WTC11 (cell line): ENCODE measurements at regions not wholly inside any gene's neighbourhood (a gene's known extent, or its start where the extent isn't known, plus 50 kb on each side); places are given as distances from the start of the nearest gene placed in this dataset.

Experiments
- ATAC-seq: fragments of 200-7000 bp; cut with Tn5 transposase; 2 replicates; pipeline ENCODE4 v1.10.0; 2021; ENCODE audit warnings: mild to moderate bottlenecking, moderate library complexity
- CTCF ChIA-PET: fragments of 300-600 bp; sonication (Branson Sonifier 250); formaldehyde crosslinking; loops from one replicate; lab custom pipeline; 2021; ENCODE audit warnings: antibody characterized with exemption; lab: Charles Lee
- POLR2A ChIA-PET: fragments of 350-600 bp; sonication (Branson Sonifier 250); formaldehyde crosslinking; loops from one replicate; lab custom pipeline; 2021; ENCODE audit warnings: antibody characterized with exemption; lab: Charles Lee
- DNase-seq: peaks from one replicate; pipeline ENCODE4 v3.0.0; 2021; ENCODE audit warnings: low spot score
- H3K27ac Mint-ChIP-seq: 2 replicates; pipeline ENCODE4 v1.8.0; 2021; ENCODE audit warnings: mixed read lengths
- H3K27me3 Mint-ChIP-seq: 2 replicates; pipeline ENCODE4 v1.8.0; 2021; ENCODE audit warnings: low read depth, mild to moderate bottlenecking, moderate library complexity, mixed read lengths
- H3K36me3 Mint-ChIP-seq: 2 replicates; pipeline ENCODE4 v1.8.0; 2021; ENCODE audit warnings: mixed read lengths
- H3K4me1 Mint-ChIP-seq: 2 replicates; pipeline ENCODE4 v1.8.0; 2022; ENCODE audit warnings: mixed read lengths
- H3K4me3 Mint-ChIP-seq: 2 replicates; pipeline ENCODE4 v1.8.0; 2021; ENCODE audit warnings: mild to moderate bottlenecking, moderate library complexity, mixed read lengths
- H3K9me3 Mint-ChIP-seq: 2 replicates; pipeline ENCODE4 v1.8.0; 2021; ENCODE audit warnings: mixed read lengths
- EMX1 ChIP-seq: fragments of 250-450 bp; sonication (Bioruptor Pico); IDR thresholded peaks from 2 replicates; pipeline ENCODE4 v1.8.0; 2021; ENCODE audit warnings: mild to moderate bottlenecking
- ESRRA ChIP-seq: sonication (generic); formaldehyde crosslinking; IDR thresholded peaks from 2 replicates; pipeline ENCODE4 v1.8.1; 2022; ENCODE audit warnings: mild to moderate bottlenecking, missing genetic modification reagents, borderline replicate concordance
- ETV6 ChIP-seq: sonication (generic); formaldehyde crosslinking; IDR thresholded peaks from 2 replicates; pipeline ENCODE4 v1.8.1; 2022; ENCODE audit warnings: mild to moderate bottlenecking, missing genetic modification reagents
- FOXP1 ChIP-seq: sonication (generic); formaldehyde crosslinking; IDR thresholded peaks from 2 replicates; pipeline ENCODE4 v1.8.0; 2022; ENCODE audit warnings: missing genetic modification reagents, mild to moderate bottlenecking, moderate library complexity, borderline replicate concordance
- HMGA2 ChIP-seq: fragments of 250-450 bp; sonication (Bioruptor Pico); IDR thresholded peaks from 2 replicates; pipeline ENCODE4 v1.4.0; 2021; ENCODE audit warnings: mild to moderate bottlenecking, moderate library complexity
- MLX ChIP-seq: sonication (generic); formaldehyde crosslinking; IDR thresholded peaks from 2 replicates; pipeline ENCODE4 v1.8.1; 2023; ENCODE audit warnings: mild to moderate bottlenecking, missing genetic modification reagents, moderate library complexity
- NFE2L1 ChIP-seq: sonication (generic); formaldehyde crosslinking; IDR thresholded peaks from 2 replicates; pipeline ENCODE4 v1.8.1; 2023; ENCODE audit warnings: missing genetic modification reagents
- NFYB ChIP-seq: sonication (generic); formaldehyde crosslinking; conservative IDR thresholded peaks from 2 replicates; pipeline ENCODE4 v1.8.0; 2022; ENCODE audit warnings: low read depth, missing genetic modification reagents
- RELA ChIP-seq: sonication (generic); formaldehyde crosslinking; IDR thresholded peaks from 2 replicates; pipeline ENCODE4 v1.8.1; 2022; ENCODE audit warnings: missing genetic modification reagents, mild to moderate bottlenecking, borderline replicate concordance
- SMAD3 ChIP-seq: sonication (generic); formaldehyde crosslinking; IDR thresholded peaks from 2 replicates; pipeline ENCODE4 v1.8.0; 2022; ENCODE audit warnings: missing genetic modification reagents, mild to moderate bottlenecking, borderline replicate concordance
- TEAD1 ChIP-seq: sonication (generic); formaldehyde crosslinking; IDR thresholded peaks from 2 replicates; pipeline ENCODE4 v1.8.0; 2022; ENCODE audit warnings: mild to moderate bottlenecking, missing genetic modification reagents
- TEAD4 ChIP-seq: sonication (generic); formaldehyde crosslinking; IDR thresholded peaks from 2 replicates; pipeline ENCODE4 v1.8.0; 2022; ENCODE audit warnings: mild to moderate bottlenecking, missing genetic modification reagents
- ZNF138 ChIP-seq: sonication (generic); formaldehyde crosslinking; conservative IDR thresholded peaks from 2 replicates; pipeline ENCODE4 v1.8.1; 2022; ENCODE audit warnings: mild to moderate bottlenecking, moderate library complexity, missing genetic modification reagents
- ZNF232 ChIP-seq: sonication (generic); formaldehyde crosslinking; IDR thresholded peaks from 2 replicates; pipeline ENCODE4 v1.8.0; 2022; ENCODE audit warnings: mild to moderate bottlenecking, missing genetic modification reagents
- ZNF263 ChIP-seq: sonication (generic); formaldehyde crosslinking; IDR thresholded peaks from 2 replicates; pipeline ENCODE4 v1.8.1; 2022; ENCODE audit warnings: low read depth, mild to moderate bottlenecking, moderate library complexity, missing genetic modification reagents
- TF ChIP-seq, protein P1 (sequence below): sonication (generic); formaldehyde crosslinking; IDR thresholded peaks from 2 replicates; pipeline ENCODE4 v1.8.1; 2022; ENCODE audit warnings: low read depth, mild to moderate bottlenecking, moderate library complexity, missing genetic modification reagents, borderline replicate concordance
- TF ChIP-seq, protein P2 (sequence below): sonication (generic); formaldehyde crosslinking; IDR thresholded peaks from 2 replicates; pipeline ENCODE4 v1.8.0; 2022; ENCODE audit warnings: missing genetic modification reagents
- TF ChIP-seq, protein P3 (sequence below): sonication (generic); formaldehyde crosslinking; IDR thresholded peaks from 2 replicates; pipeline ENCODE4 v1.8.0; 2022; ENCODE audit warnings: mild to moderate bottlenecking, missing genetic modification reagents
- TF ChIP-seq, protein P4 (sequence below): sonication (generic); formaldehyde crosslinking; IDR thresholded peaks from 2 replicates; pipeline ENCODE4 v1.8.0; 2023; ENCODE audit warnings: mild to moderate bottlenecking, missing genetic modification reagents
- TF ChIP-seq, protein P5 (sequence below): sonication (generic); formaldehyde crosslinking; IDR thresholded peaks from 2 replicates; pipeline ENCODE4 v1.8.0; 2023; ENCODE audit warnings: missing genetic modification reagents
- TF ChIP-seq, protein P6 (sequence below): fragments of 250-450 bp; sonication (Bioruptor Pico); IDR thresholded peaks from 2 replicates; pipeline ENCODE4 v1.8.0; 2021; ENCODE audit warnings: mild to moderate bottlenecking

GRCh38 chr10:132131581-132132420 lies 54.9 kb upstream of the DPYSL4 start (continued):
- TF ChIP-seq, protein P1, sequence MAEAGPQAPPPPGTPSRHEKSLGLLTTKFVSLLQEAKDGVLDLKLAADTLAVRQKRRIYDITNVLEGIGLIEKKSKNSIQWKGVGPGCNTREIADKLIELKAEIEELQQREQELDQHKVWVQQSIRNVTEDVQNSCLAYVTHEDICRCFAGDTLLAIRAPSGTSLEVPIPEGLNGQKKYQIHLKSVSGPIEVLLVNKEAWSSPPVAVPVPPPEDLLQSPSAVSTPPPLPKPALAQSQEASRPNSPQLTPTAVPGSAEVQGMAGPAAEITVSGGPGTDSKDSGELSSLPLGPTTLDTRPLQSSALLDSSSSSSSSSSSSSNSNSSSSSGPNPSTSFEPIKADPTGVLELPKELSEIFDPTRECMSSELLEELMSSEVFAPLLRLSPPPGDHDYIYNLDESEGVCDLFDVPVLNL: no peak
- no peak for TF ChIP-seq TEAD1
- TF ChIP-seq, protein P2, sequence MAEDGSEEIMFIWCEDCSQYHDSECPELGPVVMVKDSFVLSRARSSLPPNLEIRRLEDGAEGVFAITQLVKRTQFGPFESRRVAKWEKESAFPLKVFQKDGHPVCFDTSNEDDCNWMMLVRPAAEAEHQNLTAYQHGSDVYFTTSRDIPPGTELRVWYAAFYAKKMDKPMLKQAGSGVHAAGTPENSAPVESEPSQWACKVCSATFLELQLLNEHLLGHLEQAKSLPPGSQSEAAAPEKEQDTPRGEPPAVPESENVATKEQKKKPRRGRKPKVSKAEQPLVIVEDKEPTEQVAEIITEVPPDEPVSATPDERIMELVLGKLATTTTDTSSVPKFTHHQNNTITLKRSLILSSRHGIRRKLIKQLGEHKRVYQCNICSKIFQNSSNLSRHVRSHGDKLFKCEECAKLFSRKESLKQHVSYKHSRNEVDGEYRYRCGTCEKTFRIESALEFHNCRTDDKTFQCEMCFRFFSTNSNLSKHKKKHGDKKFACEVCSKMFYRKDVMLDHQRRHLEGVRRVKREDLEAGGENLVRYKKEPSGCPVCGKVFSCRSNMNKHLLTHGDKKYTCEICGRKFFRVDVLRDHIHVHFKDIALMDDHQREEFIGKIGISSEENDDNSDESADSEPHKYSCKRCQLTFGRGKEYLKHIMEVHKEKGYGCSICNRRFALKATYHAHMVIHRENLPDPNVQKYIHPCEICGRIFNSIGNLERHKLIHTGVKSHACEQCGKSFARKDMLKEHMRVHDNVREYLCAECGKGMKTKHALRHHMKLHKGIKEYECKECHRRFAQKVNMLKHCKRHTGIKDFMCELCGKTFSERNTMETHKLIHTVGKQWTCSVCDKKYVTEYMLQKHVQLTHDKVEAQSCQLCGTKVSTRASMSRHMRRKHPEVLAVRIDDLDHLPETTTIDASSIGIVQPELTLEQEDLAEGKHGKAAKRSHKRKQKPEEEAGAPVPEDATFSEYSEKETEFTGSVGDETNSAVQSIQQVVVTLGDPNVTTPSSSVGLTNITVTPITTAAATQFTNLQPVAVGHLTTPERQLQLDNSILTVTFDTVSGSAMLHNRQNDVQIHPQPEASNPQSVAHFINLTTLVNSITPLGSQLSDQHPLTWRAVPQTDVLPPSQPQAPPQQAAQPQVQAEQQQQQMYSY (CRISPR knock-in tag): no peak
- TF ChIP-seq RELA (CRISPR knock-in tag): no peak
- no peak for TF ChIP-seq ZNF138 (CRISPR knock-in tag)
- TF ChIP-seq, protein P3, sequence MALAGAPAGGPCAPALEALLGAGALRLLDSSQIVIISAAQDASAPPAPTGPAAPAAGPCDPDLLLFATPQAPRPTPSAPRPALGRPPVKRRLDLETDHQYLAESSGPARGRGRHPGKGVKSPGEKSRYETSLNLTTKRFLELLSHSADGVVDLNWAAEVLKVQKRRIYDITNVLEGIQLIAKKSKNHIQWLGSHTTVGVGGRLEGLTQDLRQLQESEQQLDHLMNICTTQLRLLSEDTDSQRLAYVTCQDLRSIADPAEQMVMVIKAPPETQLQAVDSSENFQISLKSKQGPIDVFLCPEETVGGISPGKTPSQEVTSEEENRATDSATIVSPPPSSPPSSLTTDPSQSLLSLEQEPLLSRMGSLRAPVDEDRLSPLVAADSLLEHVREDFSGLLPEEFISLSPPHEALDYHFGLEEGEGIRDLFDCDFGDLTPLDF (CRISPR knock-in tag): no peak
- no peak for TF ChIP-seq NFYB (CRISPR knock-in tag)

- no peaks in the 10 kb centered on the region for H3K36me3 Mint-ChIP-seq
- no peaks in the 10 kb centered on the region for H3K9me3 Mint-ChIP-seq
- ATAC-seq (no peak), DNase-seq (no peak)
- ChIA-PET CTCF (no interaction called here), POLR2A (no interaction called here)
- no peak overlapping the region for H3K4me3 Mint-ChIP-seq
- no peak overlapping the region for H3K27ac Mint-ChIP-seq
- H3K27me3 Mint-ChIP-seq: no peaks in the 10 kb centered on the region
- H3K4me1 Mint-ChIP-seq: peaks cover 5% of the 10 kb centered on the region; the same call in 1 of the 2 replicates
- no peak for TF ChIP-seq EMX1 (CRISPR knock-in tag)
- TF ChIP-seq MLX (CRISPR knock-in tag): no peak
- TF ChIP-seq TEAD4 (CRISPR knock-in tag): no peak
- no peak for TF ChIP-seq ZNF232 (CRISPR knock-in tag)
- TF ChIP-seq, protein P4, sequence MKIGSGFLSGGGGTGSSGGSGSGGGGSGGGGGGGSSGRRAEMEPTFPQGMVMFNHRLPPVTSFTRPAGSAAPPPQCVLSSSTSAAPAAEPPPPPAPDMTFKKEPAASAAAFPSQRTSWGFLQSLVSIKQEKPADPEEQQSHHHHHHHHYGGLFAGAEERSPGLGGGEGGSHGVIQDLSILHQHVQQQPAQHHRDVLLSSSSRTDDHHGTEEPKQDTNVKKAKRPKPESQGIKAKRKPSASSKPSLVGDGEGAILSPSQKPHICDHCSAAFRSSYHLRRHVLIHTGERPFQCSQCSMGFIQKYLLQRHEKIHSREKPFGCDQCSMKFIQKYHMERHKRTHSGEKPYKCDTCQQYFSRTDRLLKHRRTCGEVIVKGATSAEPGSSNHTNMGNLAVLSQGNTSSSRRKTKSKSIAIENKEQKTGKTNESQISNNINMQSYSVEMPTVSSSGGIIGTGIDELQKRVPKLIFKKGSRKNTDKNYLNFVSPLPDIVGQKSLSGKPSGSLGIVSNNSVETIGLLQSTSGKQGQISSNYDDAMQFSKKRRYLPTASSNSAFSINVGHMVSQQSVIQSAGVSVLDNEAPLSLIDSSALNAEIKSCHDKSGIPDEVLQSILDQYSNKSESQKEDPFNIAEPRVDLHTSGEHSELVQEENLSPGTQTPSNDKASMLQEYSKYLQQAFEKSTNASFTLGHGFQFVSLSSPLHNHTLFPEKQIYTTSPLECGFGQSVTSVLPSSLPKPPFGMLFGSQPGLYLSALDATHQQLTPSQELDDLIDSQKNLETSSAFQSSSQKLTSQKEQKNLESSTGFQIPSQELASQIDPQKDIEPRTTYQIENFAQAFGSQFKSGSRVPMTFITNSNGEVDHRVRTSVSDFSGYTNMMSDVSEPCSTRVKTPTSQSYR: no peak
- TF ChIP-seq ETV6: no peak
- TF ChIP-seq NFE2L1: no peak
- TF ChIP-seq SMAD3 (CRISPR knock-in tag): no peak
- TF ChIP-seq ESRRA: no peak
- TF ChIP-seq, protein P5, sequence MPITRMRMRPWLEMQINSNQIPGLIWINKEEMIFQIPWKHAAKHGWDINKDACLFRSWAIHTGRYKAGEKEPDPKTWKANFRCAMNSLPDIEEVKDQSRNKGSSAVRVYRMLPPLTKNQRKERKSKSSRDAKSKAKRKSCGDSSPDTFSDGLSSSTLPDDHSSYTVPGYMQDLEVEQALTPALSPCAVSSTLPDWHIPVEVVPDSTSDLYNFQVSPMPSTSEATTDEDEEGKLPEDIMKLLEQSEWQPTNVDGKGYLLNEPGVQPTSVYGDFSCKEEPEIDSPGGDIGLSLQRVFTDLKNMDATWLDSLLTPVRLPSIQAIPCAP: no peak
- TF ChIP-seq, protein P6, sequence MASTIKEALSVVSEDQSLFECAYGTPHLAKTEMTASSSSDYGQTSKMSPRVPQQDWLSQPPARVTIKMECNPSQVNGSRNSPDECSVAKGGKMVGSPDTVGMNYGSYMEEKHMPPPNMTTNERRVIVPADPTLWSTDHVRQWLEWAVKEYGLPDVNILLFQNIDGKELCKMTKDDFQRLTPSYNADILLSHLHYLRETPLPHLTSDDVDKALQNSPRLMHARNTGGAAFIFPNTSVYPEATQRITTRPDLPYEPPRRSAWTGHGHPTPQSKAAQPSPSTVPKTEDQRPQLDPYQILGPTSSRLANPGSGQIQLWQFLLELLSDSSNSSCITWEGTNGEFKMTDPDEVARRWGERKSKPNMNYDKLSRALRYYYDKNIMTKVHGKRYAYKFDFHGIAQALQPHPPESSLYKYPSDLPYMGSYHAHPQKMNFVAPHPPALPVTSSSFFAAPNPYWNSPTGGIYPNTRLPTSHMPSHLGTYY: no peak
- no peak for TF ChIP-seq FOXP1 (CRISPR knock-in tag)
- TF ChIP-seq ZNF263 (CRISPR knock-in tag): no peak
- no peak for TF ChIP-seq HMGA2 (CRISPR knock-in tag)
Observed at GRCh38 chr10:132132421-132132841, 54.3 kb upstream of the DPYSL4 start.
